SK-N-MC (cell line): ENCODE measurements at regions not wholly inside any gene's neighbourhood (a gene's known extent, or its start where the extent isn't known, plus 50 kb on each side); places are given as distances from the start of the nearest gene placed in this dataset.
A peak's percentile ranks its signal among the peaks of the same experiment; 100 is the strongest.
"Not testable (repeated sequence)": the region's sequence is repeated elsewhere in the genome, so short reads cannot be mapped to it uniquely, and the experiment has no call there.

Experiments used
- EZH2 ChIP-seq: fragments of 200-600 bp; sonication (generic); IDR thresholded peaks from one replicate; pipeline ENCODE4 v1.6.1; 2017; ENCODE audit warnings: antibody characterized with exemption
- POLR2AphosphoS5 ChIP-seq: IDR thresholded peaks from 2 replicates; pipeline ENCODE4 v1.6.1; 2012; ENCODE audit warnings: mild to moderate bottlenecking, low read depth, low read length, borderline replicate concordance

DNA sequence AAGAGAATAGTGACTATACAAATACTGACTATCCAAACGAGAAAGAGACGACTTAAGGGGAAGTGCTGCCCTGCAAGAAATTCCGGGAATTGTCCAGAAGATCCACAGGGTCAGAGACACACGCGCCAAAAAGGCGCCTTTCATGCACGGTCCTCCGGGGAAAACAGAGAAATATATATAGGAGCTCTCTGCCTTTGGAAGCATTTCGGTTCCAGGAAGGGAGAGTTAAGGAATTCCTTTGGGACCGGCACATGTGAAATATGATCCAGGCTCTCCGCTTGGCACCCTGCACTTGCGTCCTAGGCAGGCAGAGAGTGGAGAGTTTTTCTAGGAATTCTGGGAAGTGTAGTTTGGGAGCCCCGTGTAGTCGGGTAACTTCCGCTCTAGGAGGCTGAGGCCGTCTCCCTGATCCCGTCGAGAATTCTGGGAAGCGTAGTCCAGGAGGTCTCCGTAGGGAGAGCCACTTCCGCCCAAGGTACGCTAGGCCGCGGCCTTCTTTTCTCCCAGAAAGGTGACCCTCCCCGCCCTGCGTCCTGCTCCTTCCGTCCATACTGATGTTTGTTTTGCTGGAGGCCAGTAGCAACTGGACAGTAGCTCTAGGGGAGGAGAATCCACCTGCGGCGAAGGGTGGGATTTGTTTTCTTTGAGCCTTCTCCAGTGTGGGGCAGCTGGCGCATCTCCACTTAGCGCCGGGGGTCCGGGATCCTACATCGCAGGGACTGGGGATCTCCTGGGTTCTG, 69.4 kb upstream of the GPR39 start:
- peak; percentile 27; the same call in 1 of the 2 replicates for TF ChIP-seq POLR2AphosphoS5
- TF ChIP-seq EZH2, result not testable (repeated sequence)
